ENCODE measurements at regions not wholly inside any gene's neighbourhood (a gene's known extent, or its start where the extent isn't known, plus 50 kb on each side); places are given as distances from the start of the nearest gene placed in this dataset.

DNA sequence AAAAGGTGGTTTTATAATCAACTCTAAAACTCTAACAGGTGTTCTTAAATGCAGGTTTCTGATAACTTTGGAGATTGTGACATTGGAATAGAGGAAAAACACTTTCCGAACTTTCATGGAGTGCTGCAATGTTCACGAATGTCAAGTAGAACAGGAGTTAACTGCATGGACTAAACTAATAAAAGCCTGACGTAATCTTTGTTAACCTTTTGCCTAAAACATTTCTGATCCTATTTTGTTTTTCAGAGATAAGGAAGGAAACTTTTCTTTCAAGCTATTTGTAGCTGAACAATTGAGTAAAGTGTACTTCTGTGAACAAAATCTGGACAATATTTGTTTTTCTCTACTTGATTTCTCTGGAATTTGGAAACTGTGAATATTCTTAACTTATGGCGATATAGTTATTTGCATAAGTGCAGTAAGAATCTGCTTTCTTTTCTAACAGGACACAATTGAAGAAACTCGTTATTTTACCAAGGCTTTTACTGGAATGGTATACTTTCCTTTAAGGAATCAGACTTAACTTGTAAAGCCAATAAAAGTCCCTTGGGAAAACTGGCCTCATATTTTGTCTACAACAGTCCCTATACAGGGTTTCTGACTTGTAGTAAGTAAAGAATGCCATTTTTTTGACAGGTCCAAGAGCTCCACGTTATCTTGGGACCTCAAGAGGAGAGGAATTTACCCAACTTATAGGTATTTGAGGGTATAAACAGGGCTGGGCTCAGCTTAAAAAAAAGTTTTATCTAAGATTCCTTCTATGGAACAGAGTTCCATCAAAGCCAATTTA, 154.7 kb downstream of the NXNL2 start:
- intact Hi-C loops (cut with micrococcal nuclease) (no loop called here), dilution Hi-C loops (cut with MboI; ENCODE audit: extremely low pct_ligation_motif_present, low sequenced_read_pairs) (no loop called here)
- no peak for DNase-seq (ENCODE audit: low read depth, low spot score)
- Histone ChIP-seq H3K79me2 (ENCODE audit: control insufficient read depth, insufficient read depth, low read length) (no peaks in the 10 kb centered on the region), H3K27ac (ENCODE audit: insufficient read depth, low read depth, low read length) (no peak overlapping the region), H4K20me1 (replicated peaks; ENCODE audit: control insufficient read depth, extremely low read depth, insufficient read depth, low read length) (no peaks in the 10 kb centered on the region), H3K4me1 (ENCODE audit: control insufficient read depth, extremely low read depth, insufficient read depth, low read length) (no peaks in the 10 kb centered on the region), H3K9ac (replicated peaks; ENCODE audit: extremely low read depth, insufficient read depth, low read length) (no peak overlapping the region), H3K4me3 (replicated peaks in 1 of 3; ENCODE audit: insufficient read depth in 1 of 3, low read depth in 1 of 3, low read length in 3 of 3) (no peak overlapping the region), H3K9me3 (replicated peaks; ENCODE audit: control insufficient read depth, insufficient read depth, low read length) (no peaks in the 10 kb centered on the region), H3K27me3 (ENCODE audit: control insufficient read depth in 2 of 2, insufficient read depth in 2 of 2, low read length in 2 of 2) (no peaks in the 10 kb centered on the region), H3K36me3 (ENCODE audit: control insufficient read depth in 2 of 2, extremely low read depth in 1 of 2, insufficient read depth in 2 of 2, low read length in 2 of 2) (no peaks in the 10 kb centered on the region), H2AFZ (ENCODE audit: low read depth, low read length) (no peak overlapping the region), H3K9me1 (replicated peaks; ENCODE audit: control insufficient read depth, extremely low read depth, insufficient read depth, low read length) (no peaks in the 10 kb centered on the region), H3K4me2 (ENCODE audit: insufficient read depth, low read length) (no peak overlapping the region)
- ChIA-PET CTCF (no interaction called here), POLR2A (no interaction called here)
- no TSS peak for BruUV-seq (replicated peaks)
- no peak for TF ChIP-seq GATA2 (IDR thresholded peaks at IDR 0.05; ENCODE audit: insufficient read depth, insufficient read length, low read depth, low read length)
- no peak for TF ChIP-seq MAX (IDR thresholded peaks at IDR 0.05; ENCODE audit: insufficient read depth, insufficient read length)
- no peak for TF ChIP-seq EZH2 (IDR thresholded peaks at IDR 0.05; ENCODE audit: borderline replicate concordance, low read depth, low read length, severe bottlenecking)
- TF ChIP-seq CTCF (IDR thresholded peaks at IDR 0.05; ENCODE audit: extremely low read depth in 1 of 2, insufficient read depth in 1 of 2, low read depth in 1 of 2, low read length in 2 of 2) = no peak
- no peak for TF ChIP-seq JUN (IDR thresholded peaks at IDR 0.05; ENCODE audit: borderline replicate concordance, insufficient read depth, insufficient read length, low read depth)
- FAIRE-seq = no peak

Data from endothelial cell of umbilical vein (primary cell).